ENCODE measurements at regions not wholly inside any gene's neighbourhood (a gene's known extent, or its start where the extent isn't known, plus 50 kb on each side); places are given as distances from the start of the nearest gene placed in this dataset.
"Not testable (repeated sequence)": the region's sequence is repeated elsewhere in the genome, so short reads cannot be mapped to it uniquely, and the experiment has no call there.

GRCh38 chr16:46519063-46519462 is 102.1 kb downstream of the SHCBP1 start:
- no peak for DNase-seq (ENCODE audit: extremely low read depth in 1 of 2, low read depth in 1 of 2)

DNA sequence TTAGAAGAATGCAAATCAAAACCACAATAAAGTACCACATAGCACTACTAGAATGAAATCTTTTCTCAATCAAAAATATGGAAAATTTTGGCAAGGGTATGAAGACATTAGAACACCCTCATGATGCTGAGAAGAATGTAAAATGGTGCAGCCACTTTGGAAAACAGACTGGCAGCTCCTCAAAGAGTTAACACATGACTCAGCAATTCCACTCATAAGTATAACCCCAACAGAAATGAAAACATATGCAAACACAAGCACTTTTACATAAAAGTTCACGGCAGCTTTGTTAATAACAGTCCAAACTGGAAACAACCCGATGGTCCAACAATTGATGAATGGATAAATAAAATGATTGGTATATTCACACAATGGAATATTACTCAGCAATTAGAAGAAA is 124.5 kb downstream of the SHCBP1 start:
- DNase-seq (ENCODE audit: extremely low read depth in 1 of 2, low read depth in 1 of 2): no peak

DNA sequence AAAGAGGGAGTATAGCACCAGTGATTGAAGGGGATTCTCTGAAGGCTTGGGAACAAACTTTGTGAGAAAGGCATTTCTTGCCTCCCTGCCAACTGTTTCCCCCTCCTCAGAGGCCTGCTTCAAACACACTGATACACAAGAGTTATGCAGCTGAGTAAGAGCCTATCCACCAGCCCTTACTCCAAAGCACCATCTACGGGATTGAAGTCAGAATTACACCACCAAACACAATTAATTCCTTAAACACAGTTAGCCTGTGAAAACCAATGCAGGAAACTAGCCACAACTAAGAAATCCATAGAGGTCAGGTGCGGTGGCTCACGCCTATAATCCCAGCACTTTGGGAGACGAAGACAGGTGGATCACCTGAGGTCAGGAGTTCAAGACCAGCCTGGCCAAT is 138.3 kb downstream of the SHCBP1 start:
- no peak for DNase-seq (ENCODE audit: extremely low read depth in 1 of 2, low read depth in 1 of 2)

GRCh38 chr16:46466239-46466638 is 154.9 kb downstream of the SHCBP1 start:
- no peak for DNase-seq (ENCODE audit: extremely low read depth in 1 of 2, low read depth in 1 of 2)

DNA sequence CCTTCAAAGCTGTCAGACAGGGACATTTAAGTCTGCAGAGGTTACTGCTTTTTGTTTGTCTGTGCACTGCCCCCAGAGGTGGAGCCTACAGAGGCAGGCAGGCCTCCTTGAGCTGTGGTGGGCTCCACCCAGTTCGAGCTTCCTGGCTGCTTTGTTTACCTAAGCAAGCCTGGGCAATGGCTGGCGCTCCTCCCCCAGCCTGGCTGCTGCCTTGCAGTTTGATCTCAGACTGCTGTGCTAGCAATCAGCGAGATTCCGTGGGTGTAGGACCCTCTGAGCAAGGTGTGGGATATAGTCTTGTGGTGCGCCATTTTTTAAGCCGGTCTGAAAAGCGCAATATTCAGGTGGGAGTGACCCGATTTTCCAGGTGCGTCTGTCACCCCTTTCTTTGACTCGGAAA is 166.4 kb downstream of the SHCBP1 start:
- DNase-seq (ENCODE audit: extremely low read depth in 1 of 2, low read depth in 1 of 2): not testable (repeated sequence)

DNA sequence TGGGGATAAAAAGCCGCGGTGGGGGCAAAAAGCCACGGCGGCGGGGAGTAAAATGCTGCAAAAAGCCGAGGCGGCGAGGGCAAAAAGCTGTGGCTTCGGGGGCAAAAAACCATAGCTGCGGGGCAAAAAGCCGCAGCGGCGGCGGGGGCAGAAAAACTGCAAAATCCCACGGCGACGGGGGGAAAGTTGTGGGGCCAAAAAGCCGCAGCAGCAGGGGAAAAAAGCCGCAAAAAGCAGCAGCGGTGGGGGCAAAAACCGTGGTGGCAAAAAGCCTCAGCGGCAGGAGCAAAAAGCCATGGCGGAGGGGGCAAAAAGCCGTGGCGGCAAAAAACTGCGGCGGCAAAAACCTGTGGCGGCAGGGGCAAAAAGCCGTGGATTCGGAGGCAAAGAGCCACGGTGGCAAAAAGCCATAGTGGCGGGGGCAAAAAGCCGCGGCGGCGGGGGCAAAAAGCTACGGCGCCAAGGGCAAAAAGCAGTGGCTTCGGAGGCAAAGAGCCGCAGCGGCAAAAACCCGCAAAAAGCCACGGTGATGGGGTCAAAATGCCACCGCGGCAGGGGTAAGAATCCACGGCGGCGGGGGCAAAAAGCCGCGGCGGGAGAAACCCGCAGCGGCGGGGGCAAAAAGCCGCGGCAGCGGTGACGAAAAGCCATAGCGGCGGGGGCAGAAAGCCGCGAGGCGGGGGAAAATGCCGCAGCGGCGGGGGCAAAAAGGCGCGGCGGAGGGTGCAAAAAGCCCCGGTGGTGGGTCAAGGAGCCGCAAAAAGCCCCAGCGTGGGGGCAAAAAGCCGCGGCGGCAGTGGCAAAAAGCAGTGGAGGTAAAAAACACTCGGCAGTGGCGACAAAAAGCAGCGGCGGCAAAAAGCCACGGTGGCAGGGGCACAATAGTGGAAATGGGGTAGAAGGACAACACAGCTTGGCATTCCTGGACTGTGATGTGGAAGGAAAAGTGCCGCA is 192.8 kb downstream of the SHCBP1 start:
- DNase-seq (ENCODE audit: extremely low read depth in 1 of 2, low read depth in 1 of 2): no peak

DNA sequence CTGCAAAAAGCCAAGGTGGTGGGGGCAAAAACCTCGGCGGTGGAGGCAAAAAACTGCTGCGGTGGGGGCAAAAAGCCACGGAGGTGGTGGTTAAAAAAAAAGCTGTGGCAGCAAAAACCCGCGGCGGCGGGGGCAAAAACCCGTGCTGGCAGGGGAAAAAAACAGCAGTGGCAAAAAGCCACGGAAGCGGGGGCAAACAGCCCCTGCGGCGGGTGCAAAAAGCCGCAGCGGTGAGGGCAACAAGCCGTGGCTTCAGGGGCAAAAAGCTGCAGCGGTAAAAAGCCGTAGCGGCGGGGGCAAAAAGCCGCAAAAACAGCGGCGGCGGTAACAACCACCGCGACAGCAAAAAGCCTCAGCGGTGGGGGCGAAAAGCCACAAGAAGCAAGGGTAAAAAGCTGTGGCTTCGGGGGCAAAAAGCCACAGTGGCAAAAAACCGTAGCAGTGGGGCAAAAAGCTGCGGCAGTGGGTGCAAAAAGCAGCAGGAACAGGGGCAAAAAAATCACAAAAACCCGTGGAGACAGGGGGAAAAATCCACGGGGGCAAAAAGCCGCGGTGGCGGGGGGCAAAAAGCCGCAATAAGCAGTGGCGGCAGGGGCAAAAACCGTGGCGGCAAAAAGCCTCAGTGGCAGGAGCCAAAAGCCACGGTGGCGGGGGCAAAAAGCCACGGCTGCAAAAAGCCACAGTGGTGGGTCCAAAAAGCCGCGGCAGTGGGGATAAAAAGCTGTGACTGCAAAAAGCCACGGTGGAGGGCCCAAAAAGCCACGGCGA is 193.7 kb downstream of the SHCBP1 start:
- no peak for DNase-seq (ENCODE audit: extremely low read depth in 1 of 2, low read depth in 1 of 2)

GRCh38 chr16:46426336-46426735 is 194.8 kb downstream of the SHCBP1 start:
- DNase-seq (ENCODE audit: extremely low read depth in 1 of 2, low read depth in 1 of 2): no peak

DNA sequence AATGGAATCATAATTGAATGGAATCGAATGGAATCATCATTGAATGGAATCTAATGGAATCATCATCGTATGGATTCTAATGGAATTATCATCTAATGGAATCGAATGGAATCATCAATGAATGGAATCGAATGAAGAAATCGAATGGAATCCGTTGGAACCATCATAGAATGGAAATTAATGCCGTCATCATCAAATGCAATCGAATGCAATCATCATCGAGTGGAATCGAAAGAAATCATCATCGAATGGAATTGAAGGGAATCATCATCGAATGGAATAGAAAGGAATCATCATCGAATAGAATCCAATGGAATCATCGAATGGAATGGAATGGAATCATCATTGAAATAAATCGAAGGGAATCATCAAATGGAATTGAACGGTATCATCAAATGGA is 217.2 kb downstream of the SHCBP1 start:
- DNase-seq (ENCODE audit: extremely low read depth in 1 of 2, low read depth in 1 of 2): no peak

DNA sequence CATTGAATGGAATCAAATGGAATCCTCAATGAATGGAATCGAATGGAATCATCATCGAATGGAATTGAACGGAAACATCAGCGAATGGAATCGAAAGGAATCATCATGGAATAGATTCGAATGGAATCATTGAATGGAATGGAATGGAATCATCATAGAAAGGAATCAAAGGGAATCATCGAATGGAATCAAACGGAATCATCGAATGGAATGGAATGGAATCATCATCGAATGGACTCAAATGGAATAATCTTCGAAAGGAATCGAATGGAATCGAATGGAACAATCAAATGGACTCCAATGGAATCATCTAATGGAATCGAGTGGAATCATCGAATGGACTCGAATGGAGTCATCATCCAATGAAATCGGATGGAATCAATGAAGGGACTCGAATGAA is 222.6 kb downstream of the SHCBP1 start:
- not testable (repeated sequence) for DNase-seq (ENCODE audit: extremely low read depth in 1 of 2, low read depth in 1 of 2)

- DNase-seq (ENCODE audit: extremely low read depth in 1 of 2, low read depth in 1 of 2): not testable (repeated sequence)
These were observed 224.3 kb downstream of the SHCBP1 start for GRCh38 chr16:46396883-46397270.

GRCh38 chr16:46396131-46396882 is 224.9 kb downstream of the SHCBP1 start:
- DNase-seq (ENCODE audit: extremely low read depth in 1 of 2, low read depth in 1 of 2): not testable (repeated sequence)

GRCh38 chr16:46395391-46395921 is 225.7 kb downstream of the SHCBP1 start:
- DNase-seq (ENCODE audit: extremely low read depth in 1 of 2, low read depth in 1 of 2): not testable (repeated sequence)

DNA sequence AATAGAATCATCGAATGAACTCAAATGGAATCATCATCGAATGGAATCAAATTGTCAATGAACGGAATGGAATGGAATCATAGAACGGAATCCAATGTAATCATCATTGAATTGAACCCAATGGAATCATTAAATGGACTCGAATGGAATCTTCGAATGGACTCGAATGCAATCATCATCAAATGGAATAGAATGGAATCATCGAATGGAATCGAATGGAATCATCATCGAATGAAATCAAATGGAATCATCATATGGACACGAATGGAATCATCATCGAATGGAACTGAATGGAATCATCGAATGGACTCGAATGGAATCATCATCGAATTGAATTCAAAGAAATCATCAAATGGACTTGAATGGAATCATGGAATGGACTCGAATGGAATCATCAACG is 226.2 kb downstream of the SHCBP1 start:
- not testable (repeated sequence) for DNase-seq (ENCODE audit: extremely low read depth in 1 of 2, low read depth in 1 of 2)

DNA sequence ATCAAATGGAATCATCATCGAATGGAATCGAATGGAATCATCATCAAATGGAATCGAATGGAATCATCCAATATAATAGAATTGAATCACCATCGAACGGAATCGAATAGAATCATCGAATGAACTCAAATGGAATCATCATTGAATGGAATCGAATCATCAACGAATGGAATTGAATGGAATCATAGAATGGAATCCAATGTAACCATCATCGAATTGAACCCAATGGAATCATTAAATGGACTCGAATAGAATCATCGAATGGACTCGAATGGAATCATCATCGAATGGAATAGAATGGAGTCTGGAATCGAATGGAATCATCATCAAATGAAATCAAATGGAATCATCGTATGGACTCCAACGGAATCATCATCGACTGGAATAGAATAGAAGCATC is 227.0 kb downstream of the SHCBP1 start:
- DNase-seq (ENCODE audit: extremely low read depth in 1 of 2, low read depth in 1 of 2): not testable (repeated sequence)

DNA sequence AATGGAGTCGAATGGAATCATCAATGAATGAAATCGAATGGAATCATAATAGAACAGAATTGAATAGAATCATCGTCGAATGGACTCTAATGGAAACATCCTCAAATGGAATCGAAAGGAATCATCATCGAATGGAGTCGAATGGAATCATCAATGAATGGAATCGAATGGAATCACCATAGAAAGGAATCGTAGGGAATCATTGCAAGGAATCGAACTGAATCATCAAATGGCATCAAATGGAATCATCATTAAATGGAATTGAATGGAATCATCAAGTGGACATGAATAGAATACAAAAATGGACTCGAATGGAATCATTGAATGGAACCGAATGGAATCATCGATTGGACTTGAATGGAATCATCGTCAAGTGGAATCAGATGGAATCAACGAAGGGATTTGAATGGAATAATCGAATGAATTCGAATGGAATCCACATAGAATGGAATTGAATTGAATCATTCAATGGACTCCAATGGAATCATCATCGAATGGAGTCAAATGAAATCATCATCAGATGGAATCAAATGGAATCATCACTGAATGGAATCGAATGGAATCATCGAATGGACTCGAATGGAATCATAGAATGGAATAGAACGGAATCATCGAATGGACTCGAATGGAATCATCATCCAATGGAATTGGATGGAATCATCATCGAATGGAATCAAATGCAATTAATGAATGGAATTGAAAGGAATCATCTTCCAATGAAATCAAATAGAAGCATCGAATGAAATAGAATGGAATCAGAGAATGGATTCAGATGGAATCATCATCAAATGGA is 228.1 kb downstream of the SHCBP1 start:
- not testable (repeated sequence) for DNase-seq (ENCODE audit: extremely low read depth in 1 of 2, low read depth in 1 of 2)

DNA sequence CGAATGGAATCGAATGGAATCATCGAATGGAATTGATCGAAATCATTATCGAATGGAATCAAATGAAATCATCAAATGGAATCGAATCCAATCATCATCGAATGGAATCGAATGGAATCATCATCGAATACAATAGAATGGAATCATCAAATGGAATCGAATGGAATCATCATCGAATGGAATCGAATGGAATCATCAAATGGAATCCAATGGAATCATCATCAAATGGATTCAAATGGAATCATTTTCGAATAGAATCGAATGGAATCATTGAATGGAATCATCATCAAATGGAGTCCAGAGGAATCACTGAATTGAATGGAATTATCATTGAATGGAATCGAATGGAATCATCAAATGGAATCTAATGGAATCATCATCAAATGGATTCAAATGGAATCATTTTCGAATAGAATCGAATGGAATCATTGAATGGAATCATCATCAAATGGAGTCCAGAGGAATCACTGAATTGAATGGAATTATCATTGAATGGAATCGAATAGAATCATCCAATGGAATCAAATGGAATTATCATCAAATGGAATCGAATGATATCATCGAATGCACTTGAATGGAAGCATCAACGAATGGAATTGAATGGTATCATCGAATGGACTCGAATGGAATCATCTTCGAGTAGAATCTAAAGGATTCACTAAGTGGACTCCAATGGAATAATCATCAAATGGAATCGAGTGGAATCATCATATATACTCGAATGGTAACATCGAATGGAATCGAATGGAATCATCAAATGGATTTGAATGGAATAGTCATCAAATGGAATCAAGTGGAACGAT is 230.3 kb downstream of the SHCBP1 start:
- DNase-seq (ENCODE audit: extremely low read depth in 1 of 2, low read depth in 1 of 2): not testable (repeated sequence)

DNA sequence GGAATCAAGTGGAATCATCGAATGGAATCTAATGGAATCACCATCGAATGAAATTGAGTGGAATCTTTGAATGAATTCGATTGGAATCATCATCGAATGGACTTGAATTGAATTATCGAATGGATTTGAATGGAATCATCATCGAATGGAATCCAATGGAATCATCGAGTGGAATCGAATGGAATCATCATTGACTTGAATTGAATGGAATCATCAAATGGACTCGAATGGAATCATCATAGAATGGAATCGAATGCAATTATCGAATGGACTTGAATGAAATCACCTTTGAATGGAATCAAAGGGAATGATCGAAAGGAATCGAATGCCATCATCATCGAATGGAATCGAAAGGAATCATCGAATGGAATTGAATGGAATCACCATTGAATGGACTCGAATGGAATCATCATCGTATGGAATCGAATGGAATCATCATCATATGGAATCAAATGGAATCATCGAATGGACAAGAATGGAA is 231.6 kb downstream of the SHCBP1 start:
- peak in 1 of 2 donors; percentile 16 for DNase-seq (ENCODE audit: extremely low read depth in 1 of 2, low read depth in 1 of 2)

GRCh38 chr16:46388939-46389491 is 232.2 kb downstream of the SHCBP1 start:
- not testable (repeated sequence) for DNase-seq (ENCODE audit: extremely low read depth in 1 of 2, low read depth in 1 of 2)

Measured in activated CD8-positive, alpha-beta memory T cell treated with anti-CD3 and anti-CD28 coated beads for 1 hour (primary cell).